ENCODE measurements at regions not wholly inside any gene's neighbourhood (a gene's known extent, or its start where the extent isn't known, plus 50 kb on each side); places are given as distances from the start of the nearest gene placed in this dataset.

- no peak for TF ChIP-seq CTCF (conservative IDR thresholded peaks at IDR 0.05 in 1 of 2, IDR thresholded peaks at IDR 0.05 in 1 of 2; ENCODE audit: extremely low read depth in 1 of 2, insufficient read depth in 1 of 2, low read depth in 1 of 2, low read length in 2 of 2)
- TF ChIP-seq EZH2 (IDR thresholded peaks at IDR 0.05; ENCODE audit: borderline replicate concordance, low read length): no peak
Measured at GRCh38 chr4:174040287-174040686, 243.2 kb downstream of the FBXO8 start.

Measured in mammary epithelial cell (primary cell).